ENCODE measurements at regions not wholly inside any gene's neighbourhood (a gene's known extent, or its start where the extent isn't known, plus 50 kb on each side); places are given as distances from the start of the nearest gene placed in this dataset.

GRCh38 chr12:74959657-74960056, 250.0 kb downstream of the KCNC2 start:
- TF ChIP-seq MXI1 (IDR thresholded peaks at IDR 0.05; ENCODE audit: low read depth, low read length) (no peak), CREM (IDR thresholded peaks at IDR 0.05; ENCODE audit: low read depth) (no peak), ZBTB11 (CRISPR knock-in tag; IDR thresholded peaks at IDR 0.05) (no peak), CBFB (IDR thresholded peaks at IDR 0.05; ENCODE audit: low read depth) (no peak), CHD4 (IDR thresholded peaks at IDR 0.05) (no peak), USF2 (IDR thresholded peaks at IDR 0.05; ENCODE audit: borderline replicate concordance, low read depth, low read length) (no peak), CTCF (IDR thresholded peaks at IDR 0.05 in 2 of 3, conservative IDR thresholded peaks at IDR 0.05 in 1 of 3; ENCODE audit: control insufficient read depth in 2 of 3, extremely low read depth in 1 of 3, insufficient read depth in 1 of 3, low read depth in 3 of 3, low read length in 3 of 3) (no peak)
